GM18909 (cell line): ENCODE measurements at regions not wholly inside any gene's neighbourhood (a gene's known extent, or its start where the extent isn't known, plus 50 kb on each side); places are given as distances from the start of the nearest gene placed in this dataset.
"Not testable (repeated sequence)": the region's sequence is repeated elsewhere in the genome, so short reads cannot be mapped to it uniquely, and the experiment has no call there.

Source experiments
- ATAC-seq: cut with Tn5 transposase; IDR thresholded peaks from one replicate; pipeline ENCODE4 v1.9.1; 2021; ENCODE audit warnings: mild to moderate bottlenecking; ENCODE audit not compliant: unreplicated experiment, poor library complexity

DNA sequence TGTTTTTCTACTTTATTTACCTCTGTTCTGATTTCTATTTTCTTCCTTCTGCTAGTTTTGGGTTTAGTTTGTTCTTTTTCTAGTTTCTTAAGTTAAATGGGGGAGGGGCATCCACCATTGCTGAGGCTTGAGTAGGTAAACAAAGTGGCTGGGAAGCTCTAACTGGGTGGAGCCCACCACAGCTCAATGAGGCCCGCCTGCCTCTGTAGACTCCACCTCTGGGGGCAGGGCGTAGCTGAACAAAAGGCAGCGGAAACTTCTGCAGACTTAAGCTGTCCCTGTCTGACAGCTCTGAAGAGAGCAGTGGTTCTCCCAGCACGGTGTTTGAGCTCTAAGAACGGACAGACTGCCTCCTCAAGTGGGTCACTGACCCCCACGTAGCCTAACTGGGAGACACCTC lies 316.7 kb downstream of the RPLP1 start:
- ATAC-seq = not testable (repeated sequence)

DNA sequence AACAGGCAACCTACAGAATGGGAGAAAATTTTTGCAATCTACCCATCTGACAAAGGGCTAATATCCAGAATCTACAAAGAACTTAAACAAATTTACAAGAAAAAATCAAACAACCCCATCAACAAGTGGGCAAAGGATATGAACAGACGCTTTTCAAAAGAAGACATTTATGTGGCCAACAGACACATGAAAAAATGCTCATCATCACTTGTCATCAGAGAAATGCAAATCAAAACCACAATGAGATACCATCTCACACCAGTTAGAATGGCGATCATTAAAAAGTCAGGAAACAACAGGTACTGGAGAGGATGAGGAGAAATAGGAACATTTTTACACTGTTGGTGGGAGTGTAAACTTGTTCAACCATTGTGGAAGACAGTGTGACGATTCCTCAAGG lies 321.6 kb downstream of the RPLP1 start:
- not testable (repeated sequence) for ATAC-seq

GRCh38 chr15:69774711-69775110 lies 322.1 kb downstream of the RPLP1 start:
- not testable (repeated sequence) for ATAC-seq

DNA sequence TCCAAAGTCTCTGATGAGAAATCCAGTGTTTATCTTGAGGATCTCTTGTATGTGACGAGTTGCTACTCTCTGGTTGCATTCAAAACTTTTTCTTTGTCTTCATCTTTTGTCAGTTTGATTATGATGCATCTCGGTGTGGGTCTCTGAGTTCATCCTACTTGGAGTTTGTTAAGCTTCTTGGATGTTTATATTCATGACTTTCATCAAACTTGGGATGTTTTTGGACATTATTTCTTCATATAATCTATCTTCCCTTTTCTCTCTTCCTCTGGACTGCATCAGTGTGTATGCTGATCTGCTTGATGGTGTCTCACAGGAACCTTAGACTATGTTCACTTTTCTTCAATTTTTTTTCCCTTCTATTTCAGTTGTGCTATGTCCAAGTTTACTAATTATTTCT lies 320.4 kb downstream of the TLE3 start:
- ATAC-seq = no peak

DNA sequence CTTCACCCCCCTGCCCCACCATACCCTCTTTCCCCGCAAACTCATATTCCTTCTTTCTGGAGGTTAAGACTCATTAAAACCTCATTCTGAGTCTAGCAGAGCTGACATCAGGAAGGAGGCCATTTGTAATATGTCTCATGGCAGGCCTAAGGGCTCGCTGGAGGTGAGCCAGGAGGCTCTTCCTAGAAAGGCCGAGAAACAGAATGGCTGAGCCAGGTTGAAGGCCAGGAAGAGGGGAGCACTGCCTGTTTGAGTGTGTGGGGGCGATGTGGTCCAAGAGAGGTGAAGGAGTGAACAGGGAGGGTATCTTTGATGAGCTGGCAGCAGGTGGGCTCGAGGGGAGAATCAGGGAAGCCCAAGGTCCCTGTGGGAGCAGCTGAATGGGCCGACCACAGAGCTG lies 317.3 kb downstream of the TLE3 start:
- ATAC-seq = no peak

DNA sequence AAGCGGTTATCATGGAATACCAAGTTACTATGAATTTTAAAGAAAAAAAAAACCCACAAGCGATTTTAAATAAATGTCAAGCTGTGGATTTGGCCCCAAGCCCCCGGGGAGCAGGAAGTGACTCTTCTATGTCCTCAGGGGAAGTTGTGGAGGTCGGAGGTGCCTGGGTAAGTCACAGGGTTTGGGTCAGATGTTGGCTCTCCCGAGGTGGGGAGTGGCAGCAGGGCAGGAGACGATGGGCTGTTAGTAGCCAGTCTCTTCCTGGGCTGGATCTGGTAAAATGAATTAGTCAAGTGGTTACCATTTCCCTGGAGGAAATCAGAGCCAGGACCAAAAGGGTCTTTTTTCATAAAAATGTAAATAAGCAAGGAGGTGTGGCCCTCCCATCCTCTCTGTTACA lies 316.7 kb downstream of the TLE3 start:
- no peak for ATAC-seq

DNA sequence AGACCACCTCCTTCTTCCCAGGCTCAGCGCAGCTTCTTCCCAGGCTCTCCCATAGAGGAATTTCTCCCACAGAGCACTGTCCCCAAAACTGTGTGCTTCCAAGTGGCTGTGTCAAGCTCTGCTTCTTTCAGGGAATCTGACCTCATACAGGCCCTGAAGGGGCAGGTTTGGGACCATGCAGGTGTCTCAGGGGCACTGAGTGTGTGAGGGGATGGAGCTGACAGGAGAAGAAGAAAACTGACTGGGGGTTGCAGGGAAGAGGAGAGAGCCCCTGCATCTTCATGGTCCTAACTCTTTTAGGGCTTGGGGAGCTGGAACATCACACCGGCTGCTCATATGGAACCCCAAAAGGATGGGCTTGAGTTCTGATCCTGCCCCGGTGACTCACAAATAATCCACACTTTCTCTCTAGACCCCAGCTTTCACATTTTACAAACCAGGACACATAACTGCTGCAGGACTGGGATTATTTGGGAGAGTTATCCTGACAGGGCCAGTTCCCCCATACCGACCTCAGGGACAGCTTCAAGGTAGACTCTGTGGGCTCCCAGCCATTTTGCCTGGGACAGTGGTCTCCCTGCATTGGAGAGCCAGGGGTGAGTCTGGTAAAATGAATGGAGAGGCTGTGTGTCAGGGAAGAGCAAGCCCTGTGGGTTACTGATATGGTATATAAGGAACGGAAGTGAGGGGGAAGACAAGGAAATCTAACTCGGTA lies 316.1 kb downstream of the TLE3 start:
- ATAC-seq = no peak

- no peak for ATAC-seq
Observed at GRCh38 chr15:69782139-69782658, 315.5 kb downstream of the TLE3 start.

DNA sequence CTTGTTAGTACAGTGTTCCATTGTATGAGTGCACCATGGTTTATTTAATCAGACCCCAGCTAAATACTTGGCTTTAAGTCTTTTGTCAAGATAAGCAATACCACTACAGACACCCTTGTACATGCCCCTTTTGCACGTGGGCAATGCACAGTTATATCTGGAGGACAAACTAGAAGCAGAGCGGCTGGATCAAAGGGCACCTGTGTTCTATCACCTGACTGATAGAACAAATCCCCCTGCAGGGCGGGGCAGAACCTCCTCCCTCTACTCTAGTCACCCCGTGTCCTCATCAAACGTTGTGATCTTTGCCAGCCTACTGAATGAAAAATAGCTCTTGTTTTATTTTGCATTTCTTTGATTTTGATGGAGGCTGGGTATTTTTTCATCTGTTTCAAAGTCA lies 314.9 kb downstream of the TLE3 start:
- no peak for ATAC-seq

GRCh38 chr15:69783211-69783610 lies 314.5 kb downstream of the TLE3 start:
- ATAC-seq = no peak

DNA sequence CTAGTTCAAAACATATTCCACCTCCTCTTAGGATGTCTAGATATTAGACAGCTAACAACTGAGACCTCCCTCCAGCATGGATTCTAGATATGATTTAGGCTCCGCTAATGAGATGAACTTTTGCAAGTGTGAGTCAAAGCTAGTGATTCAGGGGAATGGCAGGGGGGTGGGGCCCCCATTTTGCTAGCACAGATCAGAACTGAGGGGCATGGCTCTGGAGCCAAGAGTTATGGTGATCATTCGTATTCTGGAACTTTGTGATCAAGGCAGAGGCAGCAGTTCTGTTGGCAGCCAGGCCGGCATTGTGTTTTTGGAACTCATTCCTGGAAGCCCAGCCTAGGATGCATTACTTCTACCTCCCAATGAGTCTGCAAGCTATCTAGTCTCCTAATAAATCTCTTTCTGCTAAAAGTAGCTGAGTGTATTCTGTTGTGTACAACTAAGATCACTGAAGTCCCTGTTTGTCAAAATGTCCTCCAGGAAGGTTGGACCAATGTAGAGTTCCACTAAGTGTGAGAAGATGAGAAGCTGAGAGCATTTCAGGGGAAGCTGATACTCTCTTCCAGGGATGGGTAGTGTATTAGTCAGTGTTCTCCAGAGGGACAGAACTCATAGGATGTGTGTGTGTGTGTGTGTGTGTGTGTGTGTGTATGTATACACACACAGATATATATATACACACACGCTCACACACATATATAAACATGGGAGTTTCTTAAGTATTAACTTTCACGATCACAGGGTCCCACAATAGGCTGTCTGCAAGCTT lies 312.7 kb downstream of the TLE3 start:
- ATAC-seq = no peak

DNA sequence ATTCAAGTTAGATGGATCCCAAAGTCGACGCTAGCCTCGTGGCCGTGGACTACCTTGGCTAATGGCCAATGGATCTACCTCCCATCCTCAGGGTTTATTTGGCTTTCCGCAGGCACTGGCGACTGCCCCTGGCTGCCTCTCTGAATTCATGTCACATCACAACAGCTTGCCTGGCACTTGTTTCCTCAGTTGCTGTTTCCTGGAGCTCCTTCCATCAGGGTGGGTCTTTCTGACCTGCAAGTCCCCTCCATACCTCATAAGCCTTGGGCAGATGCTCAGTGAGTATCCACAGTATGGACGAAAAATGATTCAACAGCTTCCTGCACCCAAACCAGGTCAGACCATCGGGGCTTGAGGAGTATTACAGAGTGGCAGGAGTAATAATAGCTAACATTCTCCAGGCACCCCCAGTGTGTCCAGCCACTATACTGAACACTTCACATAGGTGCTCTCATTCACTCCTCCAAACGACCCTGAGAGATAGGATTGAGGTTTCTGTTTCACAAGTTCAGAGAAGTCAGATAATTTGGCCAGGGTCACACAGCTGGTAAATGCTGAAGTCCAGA lies 311.5 kb downstream of the TLE3 start:
- no peak for ATAC-seq

GRCh38 chr15:69787791-69788190 lies 309.9 kb downstream of the TLE3 start:
- ATAC-seq = no peak

DNA sequence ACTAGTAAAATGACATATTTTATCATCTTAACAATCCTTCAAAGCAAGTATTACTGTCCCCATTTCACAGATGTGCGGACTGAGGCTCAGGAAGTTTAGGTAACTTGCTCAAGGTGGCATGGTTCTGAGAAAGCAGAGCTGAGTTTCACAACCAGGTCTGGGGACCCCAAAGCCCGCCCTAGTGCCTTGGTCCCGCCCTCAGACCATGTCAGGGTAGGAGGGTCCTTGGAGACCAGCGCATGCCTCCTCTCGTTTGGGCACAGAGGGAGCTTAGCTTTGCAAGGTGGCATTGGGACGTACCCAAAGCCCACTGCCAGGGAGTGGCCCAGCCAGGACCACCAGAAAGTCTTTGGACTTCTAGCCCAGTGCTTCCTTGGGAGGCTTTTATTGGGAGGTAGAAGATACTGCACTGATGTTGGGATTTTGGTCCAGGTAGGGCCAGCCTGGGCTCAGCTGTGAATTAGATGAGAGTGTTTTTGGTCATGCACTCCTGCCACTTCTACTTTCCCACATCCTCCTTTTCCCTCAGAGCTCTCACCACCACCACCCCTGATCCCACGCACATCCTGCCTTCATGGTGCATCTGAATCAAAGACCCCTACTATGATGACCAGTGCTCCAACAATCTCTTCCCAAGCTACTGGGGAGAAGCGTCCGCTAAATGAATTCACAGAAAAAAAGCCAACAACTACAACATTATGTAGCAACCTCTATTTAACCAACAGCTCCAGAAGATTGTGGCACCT lies 307.9 kb downstream of the TLE3 start:
- no peak for ATAC-seq

DNA sequence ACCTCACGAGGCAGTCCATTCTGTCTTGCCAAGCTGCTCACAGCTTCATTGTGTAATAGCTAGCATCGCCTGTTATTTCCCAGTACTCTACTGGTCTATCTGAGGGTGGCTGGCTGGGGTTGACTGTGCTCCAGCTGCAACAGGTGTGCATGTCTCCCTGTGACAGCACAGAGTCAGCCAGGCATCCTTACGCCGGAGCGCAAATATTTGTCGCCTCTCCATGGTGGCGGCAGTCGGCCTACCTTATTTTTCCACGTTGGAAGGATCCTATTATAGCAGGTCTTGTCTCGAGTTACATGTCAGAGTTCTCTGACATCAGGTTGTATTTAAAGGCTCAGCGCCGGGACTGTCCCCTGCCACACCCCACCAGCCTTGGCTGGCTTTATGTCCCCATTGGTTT lies 307.1 kb downstream of the TLE3 start:
- ATAC-seq = no peak

DNA sequence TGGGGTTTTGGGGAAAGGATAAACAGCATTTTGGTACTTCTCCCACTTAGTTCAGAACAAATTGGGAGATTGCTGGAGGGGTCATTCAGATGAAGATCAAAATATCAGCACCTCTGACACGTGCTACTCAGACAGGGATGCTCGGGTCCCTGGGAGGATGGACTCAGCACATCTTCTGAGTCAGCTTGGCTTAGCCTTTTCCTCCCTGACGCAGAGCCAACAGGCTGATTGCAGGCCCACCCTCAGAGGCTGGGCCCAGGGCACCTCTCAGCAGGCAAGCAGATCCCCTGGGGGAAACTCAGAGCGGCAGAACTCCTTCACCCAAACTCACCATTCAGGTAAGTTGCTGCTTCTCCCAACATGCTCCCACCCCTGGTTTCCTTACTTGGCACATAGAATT lies 304.9 kb downstream of the TLE3 start:
- ATAC-seq = no peak

DNA sequence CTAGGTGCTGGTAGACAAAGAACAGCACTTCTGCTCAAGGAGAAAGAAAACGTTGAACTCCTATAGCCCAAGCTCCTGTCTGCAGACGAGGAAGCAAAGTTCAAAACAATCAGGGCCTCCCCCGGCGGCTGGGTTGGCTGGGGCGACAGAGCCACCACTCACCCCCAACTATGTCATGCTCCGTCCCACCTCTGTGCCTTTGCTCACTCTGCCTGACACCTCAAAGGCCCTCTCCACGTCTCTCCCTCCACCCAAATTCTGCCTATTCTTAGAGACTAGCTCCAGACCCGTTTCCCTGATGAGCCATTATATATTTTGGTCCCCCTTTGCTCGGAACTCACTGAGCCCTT lies 304.3 kb downstream of the TLE3 start:
- no peak for ATAC-seq

DNA sequence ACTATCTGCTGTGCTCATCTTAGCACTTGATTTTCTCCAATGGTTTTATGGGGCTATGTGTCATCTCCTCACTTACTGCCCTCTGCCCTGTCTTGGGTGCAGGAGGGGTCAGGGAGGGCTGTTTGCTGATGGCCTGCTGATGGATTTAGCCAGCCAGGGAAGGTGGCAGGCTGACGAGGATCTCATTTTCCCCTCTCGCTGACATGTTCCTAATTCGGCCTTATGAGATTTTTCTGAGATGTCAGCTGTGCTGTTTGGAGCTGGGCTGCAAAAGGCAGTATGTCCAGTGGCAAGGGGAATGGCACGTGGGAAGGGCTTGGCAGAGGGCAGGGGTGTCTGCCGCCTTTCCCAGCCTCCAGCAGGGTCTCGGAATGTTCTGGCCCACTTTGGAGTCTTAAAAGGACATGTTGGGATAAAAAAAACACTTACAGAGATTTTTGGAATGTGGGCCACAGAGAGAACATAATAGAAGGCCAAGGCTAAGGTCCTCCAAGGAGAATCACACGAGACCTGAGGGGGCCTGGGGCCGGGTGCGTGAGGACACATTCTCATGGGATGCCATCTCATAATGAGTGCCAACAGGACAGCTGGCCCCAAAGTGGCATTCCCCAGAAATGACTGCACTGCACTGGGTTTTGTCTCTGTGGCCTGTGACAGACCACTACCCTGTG lies 303.8 kb downstream of the TLE3 start:
- ATAC-seq = no peak

GRCh38 chr15:69794645-69795469 lies 302.9 kb downstream of the TLE3 start:
- no peak for ATAC-seq
